ENCODE measurements at regions not wholly inside any gene's neighbourhood (a gene's known extent, or its start where the extent isn't known, plus 50 kb on each side); places are given as distances from the start of the nearest gene placed in this dataset.
A peak's percentile ranks its signal among the peaks of the same experiment; 100 is the strongest.
"Not testable (repeated sequence)": the region's sequence is repeated elsewhere in the genome, so short reads cannot be mapped to it uniquely, and the experiment has no call there.

- DNase-seq, result not testable (repeated sequence)
Observed at GRCh38 chr13:52324831-52325230, 81.1 kb downstream of the THSD1 start.

GRCh38 chr13:52319876-52320275, 86.1 kb downstream of the THSD1 start:
- no peak for DNase-seq

DNA sequence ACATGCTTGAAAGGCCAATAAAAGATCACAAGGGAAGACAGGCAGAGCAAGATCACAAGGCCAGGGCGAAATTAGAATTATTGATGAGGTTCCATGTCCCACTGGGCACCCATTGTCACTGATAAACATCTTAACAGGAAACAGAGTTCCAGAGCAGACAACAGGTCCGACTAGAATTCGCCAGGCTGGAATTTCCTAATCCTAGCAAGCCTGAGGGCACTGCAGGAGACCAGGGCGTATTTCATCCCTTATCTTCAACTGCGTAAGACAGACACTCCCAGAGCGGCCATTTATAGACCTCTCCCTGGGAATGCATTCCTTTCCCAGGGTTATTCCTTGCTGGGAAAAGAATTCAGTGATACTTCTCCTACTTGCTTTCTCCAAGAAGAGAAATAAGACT, 96.1 kb downstream of the THSD1 start:
- not testable (repeated sequence) for DNase-seq

DNA sequence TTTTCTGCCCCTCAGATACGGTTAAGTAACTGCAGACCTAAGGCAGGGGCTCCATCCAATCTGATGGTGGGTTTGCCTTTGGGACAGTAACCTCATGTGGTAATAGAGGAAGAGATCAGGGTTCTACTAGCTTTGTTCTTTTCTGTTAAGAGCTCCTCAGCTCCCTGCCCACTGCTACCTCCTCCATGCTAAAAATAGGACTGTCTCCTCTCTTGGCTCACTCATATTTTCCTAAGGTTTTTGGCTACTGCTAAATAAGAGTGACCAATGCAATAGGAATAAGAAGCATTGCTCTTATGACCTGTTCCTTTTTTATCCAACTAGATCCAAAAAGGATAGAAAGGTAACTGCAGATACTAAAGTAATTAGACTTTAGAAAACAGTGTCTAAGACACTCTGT, 99.6 kb downstream of the THSD1 start:
- DNase-seq, result not testable (repeated sequence)

DNA sequence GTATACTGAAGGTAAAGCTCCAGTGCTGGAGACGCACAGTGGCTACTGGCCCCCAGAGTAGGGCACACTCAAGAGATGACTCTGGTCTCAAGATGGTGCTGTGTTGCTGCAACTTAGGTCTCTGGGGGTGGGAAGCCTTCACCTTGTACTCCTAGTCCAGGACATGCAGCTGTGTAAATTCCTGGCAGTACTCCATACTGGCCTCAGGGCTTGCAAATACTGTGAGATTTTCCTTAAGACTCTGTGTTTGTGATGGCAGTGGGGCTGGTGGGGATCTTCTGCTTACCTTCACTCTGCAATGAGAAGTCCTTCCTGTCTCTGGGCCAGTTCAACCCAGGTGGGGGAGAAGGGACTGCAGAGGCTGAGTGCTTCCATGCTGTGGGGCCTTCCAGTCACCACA, 102.9 kb downstream of the THSD1 start:
- DNase-seq, result not testable (repeated sequence)

GRCh38 chr13:52302688-52303087, 103.3 kb downstream of the THSD1 start:
- not testable (repeated sequence) for DNase-seq

DNA sequence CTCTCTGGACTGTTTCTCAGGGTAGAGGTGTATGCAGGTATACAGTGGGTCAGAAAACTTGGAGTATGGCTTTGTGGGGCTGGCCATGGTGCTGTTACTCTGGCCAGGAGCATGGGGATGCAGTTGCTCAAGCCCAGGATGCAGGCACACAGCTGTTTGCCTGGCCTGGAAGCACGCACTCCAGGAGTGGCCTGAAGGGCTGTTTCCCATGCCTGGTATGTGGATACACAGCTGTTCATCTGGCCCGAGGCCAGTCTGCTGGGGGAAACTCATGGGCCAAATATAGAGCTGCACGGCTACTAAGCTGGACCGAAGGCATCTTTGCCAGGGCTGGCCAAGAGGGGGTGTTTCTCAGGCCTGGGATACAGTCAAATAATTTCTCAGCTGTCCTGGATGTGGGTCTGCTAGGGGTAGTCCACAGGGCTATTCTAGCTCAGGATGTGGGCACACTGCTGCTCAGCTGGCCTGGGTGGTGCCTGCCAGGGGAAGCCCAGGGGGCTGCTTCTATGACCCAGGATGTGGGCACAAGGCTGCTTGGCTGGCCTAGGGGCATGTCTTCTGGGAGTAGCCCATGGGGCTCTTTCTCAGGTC, 104.1 kb downstream of the THSD1 start:
- DNase-seq, result not testable (repeated sequence)

DNA sequence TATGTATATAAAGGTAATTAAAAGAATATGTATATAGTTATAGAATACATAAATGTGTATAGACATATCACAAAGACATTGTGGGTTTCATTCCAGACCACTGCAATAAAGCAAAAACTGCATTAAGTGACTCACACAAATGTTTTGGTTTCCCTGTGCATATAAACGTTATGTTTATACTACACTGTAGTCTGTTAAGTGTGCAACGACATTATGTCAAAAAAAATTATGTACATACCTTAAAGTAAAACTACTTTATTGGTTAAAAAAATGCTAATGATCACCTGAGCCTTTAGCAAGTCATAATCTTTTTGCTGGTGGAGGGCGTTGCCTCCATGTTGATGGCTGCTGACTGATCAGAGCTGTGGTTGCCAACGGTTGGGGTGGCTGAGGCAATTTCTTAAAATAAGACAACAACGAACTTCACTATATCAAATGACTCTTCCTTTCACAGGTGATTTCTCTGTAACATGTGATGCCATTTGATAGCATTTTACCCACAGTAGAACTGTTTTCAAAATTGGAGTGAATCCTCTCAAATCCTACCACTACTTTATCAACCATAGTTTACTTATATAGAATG, 107.8 kb downstream of the THSD1 start:
- DNase-seq, result not testable (repeated sequence)

DNA sequence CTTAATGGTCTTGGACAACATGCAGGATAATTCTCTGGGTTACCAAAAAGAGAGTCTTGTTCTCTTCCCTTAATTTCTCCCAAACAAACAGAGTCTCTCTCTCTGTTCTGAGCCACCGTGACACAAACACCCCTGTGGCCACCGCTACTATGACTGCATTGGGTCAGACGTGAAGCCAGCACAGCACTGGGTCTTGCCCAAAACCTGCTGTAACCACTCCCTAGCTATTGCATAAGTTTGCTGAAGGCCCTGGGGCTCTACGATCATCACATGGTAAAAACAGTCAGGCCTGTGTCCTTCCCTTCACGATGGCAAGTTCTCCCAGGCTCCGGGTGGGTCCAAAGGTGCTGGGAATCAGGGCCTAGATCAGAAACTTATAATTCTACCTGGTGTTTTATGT, 117.1 kb downstream of the THSD1 start:
- not testable (repeated sequence) for DNase-seq

- DNase-seq, result peak; percentile 26
Observed at GRCh38 chr13:52281387-52281786, 122.0 kb upstream of the NEK3 start.

GRCh38 chr13:52279408-52279807, 120.0 kb upstream of the NEK3 start:
- DNase-seq, result not testable (repeated sequence)

GRCh38 chr13:52254299-52254698, 94.9 kb upstream of the NEK3 start:
- not testable (repeated sequence) for DNase-seq

DNA sequence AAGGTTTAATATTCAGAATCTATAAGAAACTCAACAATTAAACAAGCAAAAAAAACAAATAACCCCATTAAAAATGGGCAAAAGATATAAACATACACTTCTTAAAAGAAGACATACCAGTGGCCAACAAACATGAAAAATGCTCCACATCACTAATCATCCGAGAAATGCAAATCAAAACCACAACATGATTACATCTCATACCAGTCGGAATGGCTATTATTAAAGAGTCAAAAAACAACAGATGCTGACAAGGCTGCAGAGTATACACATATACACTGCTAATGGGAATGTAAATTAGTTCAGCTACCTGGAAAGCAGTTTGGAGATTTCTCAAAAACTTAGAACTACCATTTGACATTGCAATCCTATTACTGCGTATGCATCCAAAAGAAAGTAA, 81.4 kb upstream of the NEK3 start:
- not testable (repeated sequence) for DNase-seq

GRCh38 chr13:52235900-52236595, 76.7 kb upstream of the NEK3 start:
- peak; percentile 10 for DNase-seq

- not testable (repeated sequence) for DNase-seq
Observed at GRCh38 chr13:52234928-52235327, 75.5 kb upstream of the NEK3 start.

DNA sequence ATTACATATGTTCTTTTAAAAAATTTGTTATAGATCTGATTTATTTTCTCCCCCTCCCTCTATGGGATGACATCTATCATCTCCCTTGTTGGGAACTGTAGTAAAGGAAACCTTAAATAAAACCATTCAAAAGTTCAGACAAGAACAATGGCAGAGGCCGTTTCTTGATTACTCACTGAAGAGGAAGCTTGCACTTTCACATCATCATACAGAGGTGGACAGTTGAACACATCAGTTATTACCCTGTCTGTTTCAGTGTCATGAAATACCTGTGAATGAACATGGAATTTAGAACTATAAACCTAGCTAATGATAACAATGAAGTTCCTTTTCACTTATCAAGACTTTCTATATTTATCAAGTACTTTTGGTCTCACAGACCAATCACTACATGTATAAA, 63.7 kb upstream of the NEK3 start:
- DNase-seq, result not testable (repeated sequence)

DNA sequence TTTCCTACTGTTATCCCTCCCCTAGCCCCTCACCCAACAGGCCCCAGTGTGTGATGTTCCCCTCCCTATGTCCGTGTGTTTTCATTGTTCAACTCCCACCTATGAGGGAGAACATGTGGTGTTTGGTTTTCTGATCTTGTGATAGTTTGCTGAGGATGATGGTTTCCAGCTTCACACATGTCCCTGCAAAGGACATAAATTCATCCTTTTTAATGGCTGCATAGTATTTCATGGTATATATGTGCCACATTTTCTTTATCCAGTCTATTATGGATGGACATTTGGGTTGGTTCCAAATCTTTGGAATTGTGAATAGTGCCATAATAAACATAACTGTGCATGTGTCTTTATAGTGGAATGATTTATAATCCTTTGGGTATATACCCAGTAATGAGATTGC, 54.5 kb upstream of the NEK3 start:
- DNase-seq, result not testable (repeated sequence)

- DNase-seq, result not testable (repeated sequence)
Observed at GRCh38 chr13:52212886-52213285, 53.5 kb upstream of the NEK3 start.

- not testable (repeated sequence) for DNase-seq
Observed at GRCh38 chr13:52211416-52211776, 52.0 kb upstream of the NEK3 start.

DNA sequence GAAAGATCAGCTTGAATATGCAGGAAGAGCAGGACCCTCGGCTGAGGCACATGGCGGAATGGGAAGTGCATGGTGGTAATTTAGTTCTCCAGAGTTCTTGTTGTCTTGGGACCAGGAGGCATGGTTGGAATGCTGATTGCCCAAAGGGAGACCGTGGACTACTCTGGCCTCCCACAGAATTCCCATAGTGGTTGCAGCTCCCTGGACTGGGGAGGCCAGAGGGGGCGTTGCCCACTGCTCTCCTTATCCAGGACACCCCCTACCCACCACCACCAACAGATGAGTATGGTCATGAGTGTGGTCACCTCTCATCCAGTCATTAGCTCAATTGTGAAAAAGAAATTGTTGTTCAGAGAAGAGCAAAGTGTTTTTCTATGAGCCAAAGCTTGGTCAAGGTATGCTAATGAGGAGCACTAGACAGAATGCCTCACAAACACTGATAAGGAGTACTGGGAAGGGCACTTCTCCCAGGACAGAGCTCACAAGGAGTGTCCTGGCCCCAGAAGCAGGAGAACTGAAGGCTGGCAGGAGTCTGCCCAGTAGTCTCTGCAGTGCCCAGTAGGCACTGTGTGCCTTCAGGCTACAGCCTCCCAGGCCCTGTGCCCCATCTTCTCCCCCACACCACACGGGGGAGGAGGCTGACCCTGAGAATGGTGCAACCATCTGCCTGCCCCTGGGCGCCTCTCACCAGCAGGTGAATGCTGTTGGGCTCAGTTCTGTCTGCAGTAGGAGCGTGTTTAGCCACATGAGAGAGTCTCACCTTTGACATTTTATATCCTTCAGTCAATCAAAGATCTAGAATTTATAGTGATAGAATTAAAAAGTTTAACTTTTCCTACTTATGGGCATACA, 51.4 kb upstream of the NEK3 start:
- not testable (repeated sequence) for DNase-seq

All from NCI-H524 treated with DMSO at 0.1 percent for 48 hours (cell line).